GM23338 (cell line): ENCODE measurements at regions not wholly inside any gene's neighbourhood (a gene's known extent, or its start where the extent isn't known, plus 50 kb on each side); places are given as distances from the start of the nearest gene placed in this dataset.

Experiments used
- ATAC-seq: fragments of 200-7000 bp; cut with Tn5 transposase; 3 replicates; pipeline ENCODE4 v1.9.1; 2020
- DNase-seq: peaks from one replicate; pipeline ENCODE4 v3.0.0-alpha.2; 2015; ENCODE audit warnings: low spot score
- H2AFZ ChIP-seq: fragments of 200-600 bp; sonication (generic); 2 replicates; pipeline ENCODE4 v1.8.0; 2016; ENCODE audit warnings: antibody characterized with exemption, mild to moderate bottlenecking, moderate library complexity
- H3F3A ChIP-seq: fragments of 200-600 bp; sonication (generic); replicated peaks from 2 replicates; pipeline ENCODE4 v1.8.0; 2017; ENCODE audit warnings: antibody characterized with exemption, mixed run types, low read depth
- H3K27ac ChIP-seq: fragments of 200-600 bp; sonication (generic); 2 replicates; pipeline ENCODE4 v1.6.1; 2016; ENCODE audit warnings: low read depth
- H3K27me3 ChIP-seq: fragments of 200-600 bp; sonication (generic); 2 replicates; pipeline ENCODE4 v1.8.0; 2016; ENCODE audit warnings: mild to moderate bottlenecking, mixed run types, moderate library complexity; ENCODE audit not compliant: insufficient read depth
- H3K36me3 ChIP-seq: fragments of 200-600 bp; sonication (generic); 2 replicates; pipeline ENCODE4 v1.8.0; 2016; ENCODE audit warnings: mild to moderate bottlenecking; ENCODE audit not compliant: insufficient read depth
- H3K4me1 ChIP-seq: fragments of 200-600 bp; sonication (generic); 2 replicates; pipeline ENCODE4 v1.8.0; 2016; ENCODE audit warnings: mild to moderate bottlenecking, moderate library complexity; ENCODE audit not compliant: insufficient read depth
- H3K4me2 ChIP-seq: fragments of 200-600 bp; sonication (generic); 2 replicates; pipeline ENCODE4 v1.7.1; 2017; ENCODE audit warnings: mixed run types
- H3K4me3 ChIP-seq: fragments of 200-600 bp; sonication (generic); 2 replicates; pipeline ENCODE4 v1.6.1; 2016; ENCODE audit warnings: mixed run types
- H3K79me2 ChIP-seq: fragments of 200-600 bp; sonication (generic); replicated peaks from 2 replicates; pipeline ENCODE4 v1.8.0; 2017; ENCODE audit warnings: mild to moderate bottlenecking; ENCODE audit not compliant: insufficient read depth
- H3K9me2 ChIP-seq: fragments of 200-600 bp; sonication (generic); 2 replicates; pipeline ENCODE4 v1.8.0; 2017; ENCODE audit not compliant: insufficient read depth
- H4K20me1 ChIP-seq: fragments of 200-600 bp; sonication (generic); replicated peaks from 2 replicates; pipeline ENCODE4 v1.8.0; 2017; ENCODE audit warnings: mild to moderate bottlenecking; ENCODE audit not compliant: insufficient read depth
- H3K27ac Mint-ChIP-seq: 2 replicates; pipeline ENCODE4 v1.8.0; 2020; ENCODE audit warnings: inconsistent platforms, mild to moderate bottlenecking, moderate library complexity, mixed read lengths
- H3K27me3 Mint-ChIP-seq: 3 replicates; pipeline ENCODE4 v1.8.0; 2022; ENCODE audit warnings: low read depth, mild to moderate bottlenecking, moderate library complexity, mixed read lengths, inconsistent platforms; ENCODE audit not compliant: insufficient read depth, poor library complexity
- H3K36me3 Mint-ChIP-seq: 3 replicates; pipeline ENCODE4 v1.8.0; 2021; ENCODE audit warnings: low read depth, mild to moderate bottlenecking, inconsistent platforms, moderate library complexity, mixed read lengths
- H3K4me1 Mint-ChIP-seq: 3 replicates; pipeline ENCODE4 v1.8.0; 2020; ENCODE audit warnings: mild to moderate bottlenecking, inconsistent platforms, mixed read lengths
- H3K4me3 Mint-ChIP-seq: 3 replicates; pipeline ENCODE4 v1.8.0; 2021; ENCODE audit warnings: moderate library complexity, mild to moderate bottlenecking, inconsistent platforms, mixed read lengths
- H3K9me3 Mint-ChIP-seq: 3 replicates; pipeline ENCODE4 v1.8.0; 2020; ENCODE audit warnings: moderate library complexity, mild to moderate bottlenecking, inconsistent platforms, mixed read lengths
- CREB1 ChIP-seq: fragments of 250-450 bp; sonication (Bioruptor Pico); IDR thresholded peaks from 2 replicates; pipeline ENCODE4 v1.5.0; 2020; ENCODE audit warnings: low read depth, mild to moderate bottlenecking, moderate library complexity
- CTCF ChIP-seq, 2 experiments: fragments of 200-600 bp in 1 of 2; sonication (generic) in 1 of 2; conservative IDR thresholded peaks; 2 replicates each; pipeline versions ENCODE4 v1.5.1 to v1.6.1; 2016 to 2017; ENCODE audit warnings: antibody characterized with exemption in 2 of 2, low read depth in 2 of 2, mild to moderate bottlenecking in 2 of 2, moderate library complexity in 1 of 2
- ETS1 ChIP-seq: IDR thresholded peaks from 2 replicates; pipeline ENCODE4 v1.6.1; 2016; ENCODE audit warnings: antibody characterized with exemption
- EZH2 ChIP-seq: fragments of 200-600 bp; sonication (generic); IDR thresholded peaks from one replicate; pipeline ENCODE4 v1.8.0; 2017; ENCODE audit warnings: antibody characterized with exemption, mild to moderate bottlenecking, low read depth; ENCODE audit not compliant: unreplicated experiment
- EZH2phosphoT487 ChIP-seq: fragments of 200-600 bp; sonication (generic); IDR thresholded peaks from one replicate; pipeline ENCODE4 v1.8.1; 2018; ENCODE audit warnings: antibody characterized with exemption; ENCODE audit not compliant: unreplicated experiment
- JUNB ChIP-seq: IDR thresholded peaks from one replicate; pipeline ENCODE4 v1.6.1; 2016; ENCODE audit warnings: antibody characterized with exemption; ENCODE audit not compliant: unreplicated experiment
- NANOG ChIP-seq: IDR thresholded peaks from 2 replicates; pipeline ENCODE4 v1.6.1; 2016; ENCODE audit warnings: antibody characterized with exemption, borderline replicate concordance
- POLR2AphosphoS5 ChIP-seq: IDR thresholded peaks from 2 replicates; pipeline ENCODE4 v1.6.1; 2016; ENCODE audit warnings: antibody characterized with exemption, low read depth
- STAT1 ChIP-seq: IDR thresholded peaks from one replicate; pipeline ENCODE4 v1.6.1; 2016; ENCODE audit warnings: antibody characterized with exemption; ENCODE audit not compliant: unreplicated experiment
- ZNF114 ChIP-seq: fragments of 250-450 bp; sonication (Bioruptor Pico); IDR thresholded peaks from 2 replicates; pipeline ENCODE4 v1.5.0; 2020; ENCODE audit warnings: mild to moderate bottlenecking, moderate library complexity
- ZNF331 ChIP-seq: fragments of 250-450 bp; sonication (Bioruptor Pico); IDR thresholded peaks from 2 replicates; pipeline ENCODE4 v1.5.0; 2020; ENCODE audit warnings: low read depth, mild to moderate bottlenecking, moderate library complexity
- TF ChIP-seq, protein P1 (sequence below): IDR thresholded peaks from one replicate; pipeline ENCODE4 v1.6.1; 2018; ENCODE audit warnings: antibody characterized with exemption; ENCODE audit not compliant: unreplicated experiment

DNA sequence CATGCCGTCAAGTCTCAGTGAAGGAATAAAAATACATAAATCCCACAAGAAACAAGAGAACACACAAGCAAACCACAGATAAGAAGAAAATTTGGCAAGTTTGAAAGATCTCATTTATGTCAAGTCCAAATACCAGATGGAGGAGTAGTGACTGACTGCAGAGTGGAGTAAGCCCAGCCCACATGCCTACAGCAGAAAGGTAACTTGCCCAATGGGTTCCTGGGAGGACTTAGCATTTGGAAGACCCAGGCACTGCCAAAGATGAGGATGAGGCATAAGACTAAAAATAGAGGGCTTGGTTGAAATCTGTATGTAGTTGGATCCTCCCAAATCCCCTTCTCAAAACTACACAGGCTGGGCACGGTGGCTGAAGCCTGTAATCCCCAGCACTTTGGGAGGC is 70.8 kb downstream of the ZNF648 start:
- H3K79me2 ChIP-seq = no peaks in the 10 kb centered on the region
- H2AFZ ChIP-seq = peak overlapping the region; percentile 74
- no peaks in the 10 kb centered on the region for H3K36me3 ChIP-seq
- H3F3A ChIP-seq = no peaks in the 10 kb centered on the region
- no peak overlapping the region for H3K27ac ChIP-seq
- TF ChIP-seq EZH2phosphoT487 (no peak), ZNF331 (CRISPR knock-in tag) (no peak), ZNF114 (CRISPR knock-in tag) (no peak), CREB1 (CRISPR knock-in tag) (no peak), POLR2AphosphoS5 (no peak), NANOG (no peak), CTCF (conservative IDR thresholded peaks at IDR 0.05; ENCODE audit: low read depth in 2 of 2) (no peak), STAT1 (no peak), ETS1 (no peak)
- Mint-ChIP-seq H3K36me3 (no peaks in the 10 kb centered on the region), H3K4me3 (no peak overlapping the region), H3K4me1 (peaks cover 17% of the 10 kb centered on the region), H3K9me3 (no peaks in the 10 kb centered on the region), H3K27ac (no peak overlapping the region), H3K27me3 (no peaks in the 10 kb centered on the region)
- H3K4me3 ChIP-seq = no peak overlapping the region
- DNase-seq (no peak), ATAC-seq (no peak)
- no peak overlapping the region for H3K4me2 ChIP-seq
- H3K4me1 ChIP-seq = peaks cover 11% of the 10 kb centered on the region; the same call in 1 of the 2 replicates
- no peaks in the 10 kb centered on the region for H4K20me1 ChIP-seq
- H3K9me2 ChIP-seq = no peaks in the 10 kb centered on the region
- no peaks in the 10 kb centered on the region for H3K27me3 ChIP-seq

DNA sequence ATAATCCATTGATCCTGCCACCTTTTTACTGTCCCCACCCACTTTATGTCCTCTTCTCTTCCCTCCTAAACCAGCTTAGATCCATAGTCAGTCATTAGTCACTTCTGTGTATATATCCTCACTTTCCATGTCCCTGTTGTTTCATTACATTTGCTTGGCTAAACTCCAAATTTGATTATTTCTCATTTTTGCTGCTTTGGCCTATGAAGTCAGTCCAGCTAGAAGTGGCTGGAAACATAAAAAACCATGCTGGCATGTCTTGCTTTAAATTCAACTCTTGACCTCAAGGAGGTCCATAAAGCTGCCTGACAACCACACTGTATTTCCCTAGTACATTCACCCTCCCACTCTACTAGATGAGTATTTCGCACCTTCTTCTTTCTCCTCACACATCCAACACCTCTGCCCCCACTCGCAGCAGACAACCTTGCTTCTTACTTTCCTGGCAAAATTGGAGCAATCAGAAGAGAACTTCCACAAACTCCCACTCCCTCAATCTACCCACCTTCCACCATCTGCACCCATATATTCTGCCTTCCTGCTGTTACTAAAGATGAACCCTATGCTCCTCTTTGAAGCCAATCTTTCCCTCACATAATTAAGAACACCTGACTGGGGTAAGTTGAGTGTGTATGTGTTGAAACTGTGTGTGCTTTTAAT is 72.1 kb downstream of the ZNF648 start:
- no peak overlapping the region for H3K27ac Mint-ChIP-seq
- ATAC-seq (no peak), DNase-seq (no peak)
- Histone ChIP-seq H4K20me1 (no peaks in the 10 kb centered on the region), H2AFZ (no peak overlapping the region), H3K27ac (no peak overlapping the region), H3K9me2 (no peaks in the 10 kb centered on the region), H3K79me2 (no peaks in the 10 kb centered on the region), H3K27me3 (no peaks in the 10 kb centered on the region), H3K36me3 (no peaks in the 10 kb centered on the region), H3F3A (no peaks in the 10 kb centered on the region), H3K4me1 (peaks cover 11% of the 10 kb centered on the region; the same call in 1 of the 2 replicates), H3K4me2 (no peak overlapping the region), H3K4me3 (no peak overlapping the region)
- no peaks in the 10 kb centered on the region for H3K36me3 Mint-ChIP-seq
- no peak overlapping the region for H3K4me3 Mint-ChIP-seq
- H3K27me3 Mint-ChIP-seq = peaks cover 3% of the 10 kb centered on the region
- no peaks in the 10 kb centered on the region for H3K9me3 Mint-ChIP-seq
- peaks cover 13% of the 10 kb centered on the region for H3K4me1 Mint-ChIP-seq
- TF ChIP-seq, protein P1, sequence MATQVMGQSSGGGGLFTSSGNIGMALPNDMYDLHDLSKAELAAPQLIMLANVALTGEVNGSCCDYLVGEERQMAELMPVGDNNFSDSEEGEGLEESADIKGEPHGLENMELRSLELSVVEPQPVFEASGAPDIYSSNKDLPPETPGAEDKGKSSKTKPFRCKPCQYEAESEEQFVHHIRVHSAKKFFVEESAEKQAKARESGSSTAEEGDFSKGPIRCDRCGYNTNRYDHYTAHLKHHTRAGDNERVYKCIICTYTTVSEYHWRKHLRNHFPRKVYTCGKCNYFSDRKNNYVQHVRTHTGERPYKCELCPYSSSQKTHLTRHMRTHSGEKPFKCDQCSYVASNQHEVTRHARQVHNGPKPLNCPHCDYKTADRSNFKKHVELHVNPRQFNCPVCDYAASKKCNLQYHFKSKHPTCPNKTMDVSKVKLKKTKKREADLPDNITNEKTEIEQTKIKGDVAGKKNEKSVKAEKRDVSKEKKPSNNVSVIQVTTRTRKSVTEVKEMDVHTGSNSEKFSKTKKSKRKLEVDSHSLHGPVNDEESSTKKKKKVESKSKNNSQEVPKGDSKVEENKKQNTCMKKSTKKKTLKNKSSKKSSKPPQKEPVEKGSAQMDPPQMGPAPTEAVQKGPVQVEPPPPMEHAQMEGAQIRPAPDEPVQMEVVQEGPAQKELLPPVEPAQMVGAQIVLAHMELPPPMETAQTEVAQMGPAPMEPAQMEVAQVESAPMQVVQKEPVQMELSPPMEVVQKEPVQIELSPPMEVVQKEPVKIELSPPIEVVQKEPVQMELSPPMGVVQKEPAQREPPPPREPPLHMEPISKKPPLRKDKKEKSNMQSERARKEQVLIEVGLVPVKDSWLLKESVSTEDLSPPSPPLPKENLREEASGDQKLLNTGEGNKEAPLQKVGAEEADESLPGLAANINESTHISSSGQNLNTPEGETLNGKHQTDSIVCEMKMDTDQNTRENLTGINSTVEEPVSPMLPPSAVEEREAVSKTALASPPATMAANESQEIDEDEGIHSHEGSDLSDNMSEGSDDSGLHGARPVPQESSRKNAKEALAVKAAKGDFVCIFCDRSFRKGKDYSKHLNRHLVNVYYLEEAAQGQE = no peak
- TF ChIP-seq ZNF331 (CRISPR knock-in tag) (no peak), POLR2AphosphoS5 (no peak), EZH2 (no peak), JUNB (no peak), STAT1 (no peak), ZNF114 (CRISPR knock-in tag) (no peak), NANOG (no peak), CTCF (conservative IDR thresholded peaks at IDR 0.05; ENCODE audit: low read depth in 2 of 2) (no peak), ETS1 (no peak), CREB1 (CRISPR knock-in tag) (no peak)
